Vagina (tissue), 2 donors: ENCODE measurements at regions not wholly inside any gene's neighbourhood (a gene's known extent, or its start where the extent isn't known, plus 50 kb on each side); places are given as distances from the start of the nearest gene placed in this dataset.

Source experiments
- DNase-seq, 2 donors: peaks; one replicate each; pipeline ENCODE4 v3.0.0-alpha.2; 2017; ENCODE audit errors: extremely low spot score in 2 of 2
- H3K27ac ChIP-seq: fragments of 200-600 bp; sonication (generic); one replicate; pipeline ENCODE4 v1.5.1; 2019
- H3K27me3 ChIP-seq: fragments of 200-600 bp; sonication (generic); one replicate; pipeline ENCODE4 v1.5.1; 2019
- H3K36me3 ChIP-seq, 2 donors: fragments of 200-600 bp; sonication (generic); one replicate each; pipeline ENCODE4 v1.5.1; 2017 to 2019
- H3K4me1 ChIP-seq: fragments of 200-600 bp; sonication (generic); one replicate; pipeline ENCODE4 v1.5.1; 2019
- H3K4me3 ChIP-seq, 2 donors: fragments of 200-600 bp; sonication (generic); 1 replicate in 1 of 2; 2 replicates in 1 of 2; pipeline ENCODE4 v1.5.1; 2016 to 2019
- H3K9me3 ChIP-seq: fragments of 200-600 bp; sonication (generic); one replicate; pipeline ENCODE4 v1.5.1; 2019
- CTCF ChIP-seq, 3 experiments: fragments of 450-650 bp in 2 of 3; fragments of 200-600 bp in 1 of 3; sonication (generic) in 1 of 3; IDR thresholded peaks; one replicate each; pipeline ENCODE4 v1.5.1; 2017 to 2019; ENCODE audit warnings: antibody characterized with exemption in 3 of 3, mild to moderate bottlenecking in 2 of 3, moderate library complexity in 2 of 3
- POLR2A ChIP-seq, 2 donors: fragments of 450-650 bp; IDR thresholded peaks; one replicate each; pipeline ENCODE4 v1.6.1; 2017; ENCODE audit warnings: antibody characterized with exemption in 2 of 2, mild to moderate bottlenecking in 2 of 2, moderate library complexity in 2 of 2
- POLR2AphosphoS5 ChIP-seq, 2 donors: sonication (generic); formaldehyde crosslinking; IDR thresholded peaks; one replicate each; pipeline ENCODE4 v1.9.0; 2017; ENCODE audit warnings: antibody characterized with exemption in 2 of 2, mild to moderate bottlenecking in 2 of 2, low read depth in 1 of 2; ENCODE audit not compliant: insufficient read depth in 1 of 2
- intact Hi-C: fragments of 100-400 bp; cut with DNase I; formaldehyde crosslinking; loops from one replicate; pipeline ENCODE4 v1.15.1; 2023

DNA sequence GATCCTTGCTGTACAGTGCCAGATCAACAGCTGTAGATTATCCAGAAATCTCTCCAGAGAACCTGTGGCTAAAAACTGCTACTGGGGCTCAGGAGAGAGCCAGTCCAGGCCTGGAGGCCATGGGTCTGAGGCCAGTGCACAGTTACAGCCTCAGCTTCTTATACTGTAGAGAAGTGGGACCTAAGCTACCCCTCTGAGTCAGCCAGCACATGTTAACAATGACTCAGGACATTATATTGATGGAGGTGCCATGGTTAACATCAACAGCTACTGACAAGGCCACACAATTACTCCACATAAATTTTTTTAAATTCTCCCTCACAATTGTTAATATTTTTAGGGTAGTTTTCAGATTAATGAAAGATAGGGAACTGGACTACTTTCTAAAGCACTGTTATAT is 138.5 kb downstream of the RBM26 start:
- TF ChIP-seq POLR2A (IDR thresholded peaks at IDR 0.05) (no peak), POLR2AphosphoS5 (IDR thresholded peaks at IDR 0.05; ENCODE audit: insufficient read depth in 1 of 2, low read depth in 1 of 2) (no peak), CTCF (IDR thresholded peaks at IDR 0.05) (no peak)
- Histone ChIP-seq H3K27me3 (no peaks in the 10 kb centered on the region), H3K9me3 (no peaks in the 10 kb centered on the region), H3K36me3 (no peaks in the 10 kb centered on the region), H3K4me3 (no peak overlapping the region), H3K4me1 (no peaks in the 10 kb centered on the region), H3K27ac (no peak overlapping the region)
- intact Hi-C loops: no loop called here
- no peak for DNase-seq

- Histone ChIP-seq H3K27me3 (no peaks in the 10 kb centered on the region), H3K27ac (no peak overlapping the region), H3K4me3 (no peak overlapping the region), H3K4me1 (no peaks in the 10 kb centered on the region), H3K36me3 (no peaks in the 10 kb centered on the region), H3K9me3 (no peaks in the 10 kb centered on the region)
- DNase-seq: no peak
- intact Hi-C loops: no loop called here
- no peak for TF ChIP-seq POLR2A (IDR thresholded peaks at IDR 0.05)
- TF ChIP-seq CTCF (IDR thresholded peaks at IDR 0.05): no peak
- no peak for TF ChIP-seq POLR2AphosphoS5 (IDR thresholded peaks at IDR 0.05; ENCODE audit: insufficient read depth in 1 of 2, low read depth in 1 of 2)
Observed at GRCh38 chr13:79258489-79258888, 147.6 kb downstream of the RBM26 start.

DNA sequence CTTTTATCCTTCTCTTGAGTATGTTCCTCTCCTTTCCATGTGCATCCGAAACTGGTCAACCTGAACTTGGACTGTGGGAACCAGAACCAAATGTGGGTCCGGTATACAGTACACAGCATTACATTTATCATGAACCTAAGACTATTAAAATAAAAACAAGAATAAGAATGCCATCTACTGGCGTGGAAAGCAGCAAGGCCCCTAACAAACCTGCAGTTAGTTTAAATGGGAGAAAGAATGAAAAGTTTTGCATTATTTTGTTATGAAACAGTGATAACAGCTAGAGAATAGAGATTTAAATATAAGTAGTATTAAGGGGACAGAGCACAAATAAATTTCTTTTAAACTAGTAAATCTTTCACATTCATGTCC is 159.5 kb downstream of the RBM26 start:
- intact Hi-C loops: no loop called here

DNA sequence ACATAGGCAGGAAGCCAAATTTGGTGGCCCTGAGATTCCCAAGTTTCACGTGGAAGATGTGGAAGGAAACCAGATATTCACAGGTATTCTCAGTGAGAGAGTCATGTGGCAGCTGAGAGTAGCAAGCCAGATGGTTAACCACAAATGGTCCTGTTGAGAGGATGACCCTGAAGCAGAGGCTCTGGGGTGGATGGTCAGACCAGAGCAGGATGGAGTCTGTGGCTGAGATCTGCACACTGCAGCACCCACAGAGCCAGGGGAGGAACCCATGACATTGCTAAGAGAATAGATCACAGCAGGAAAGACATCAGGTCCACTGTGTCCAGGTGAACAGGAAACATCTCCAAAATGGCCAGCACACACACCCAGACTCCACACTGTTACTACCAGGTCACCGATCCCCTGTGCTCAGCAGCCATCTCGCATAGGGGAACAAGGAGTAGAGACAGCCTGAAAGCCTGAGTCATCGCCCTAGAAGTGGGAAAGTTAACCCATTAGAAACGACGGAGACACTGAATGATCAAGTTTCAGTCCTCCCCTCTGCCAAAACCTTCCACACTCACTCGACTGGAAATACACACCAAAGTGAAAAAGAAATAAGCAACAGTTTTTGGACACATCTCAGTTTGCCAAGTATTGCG is 160.0 kb downstream of the RBM26 start:
- H3K4me3 ChIP-seq: no peak overlapping the region
- H3K27me3 ChIP-seq: no peaks in the 10 kb centered on the region
- H3K4me1 ChIP-seq: no peaks in the 10 kb centered on the region
- no peaks in the 10 kb centered on the region for H3K9me3 ChIP-seq
- TF ChIP-seq POLR2AphosphoS5 (IDR thresholded peaks at IDR 0.05; ENCODE audit: insufficient read depth in 1 of 2, low read depth in 1 of 2) (no peak), POLR2A (IDR thresholded peaks at IDR 0.05) (no peak), CTCF (IDR thresholded peaks at IDR 0.05) (no peak)
- DNase-seq: no peak
- intact Hi-C loops: no loop called here
- H3K36me3 ChIP-seq: no peaks in the 10 kb centered on the region
- H3K27ac ChIP-seq: no peak overlapping the region

More for the DNA sequence above, 159.5 kb downstream of the RBM26 start:
- no peaks in the 10 kb centered on the region for H3K36me3 ChIP-seq
- H3K27ac ChIP-seq: no peak overlapping the region
- no peaks in the 10 kb centered on the region for H3K4me1 ChIP-seq
- H3K4me3 ChIP-seq: no peak overlapping the region
- DNase-seq: no peak
- H3K9me3 ChIP-seq: no peaks in the 10 kb centered on the region
- no peak for TF ChIP-seq CTCF (IDR thresholded peaks at IDR 0.05)
- TF ChIP-seq POLR2A (IDR thresholded peaks at IDR 0.05): no peak
- TF ChIP-seq POLR2AphosphoS5 (IDR thresholded peaks at IDR 0.05; ENCODE audit: insufficient read depth in 1 of 2, low read depth in 1 of 2): no peak
- H3K27me3 ChIP-seq: no peaks in the 10 kb centered on the region

GRCh38 chr13:79241697-79242096 is 164.4 kb downstream of the RBM26 start:
- intact Hi-C loops: no loop called here
- H3K27ac ChIP-seq: no peak overlapping the region
- no peaks in the 10 kb centered on the region for H3K4me1 ChIP-seq
- no peaks in the 10 kb centered on the region for H3K9me3 ChIP-seq
- no peaks in the 10 kb centered on the region for H3K27me3 ChIP-seq
- DNase-seq: no peak
- no peak overlapping the region for H3K4me3 ChIP-seq
- no peak for TF ChIP-seq POLR2AphosphoS5 (IDR thresholded peaks at IDR 0.05; ENCODE audit: insufficient read depth in 1 of 2, low read depth in 1 of 2)
- no peak for TF ChIP-seq CTCF (IDR thresholded peaks at IDR 0.05)
- TF ChIP-seq POLR2A (IDR thresholded peaks at IDR 0.05): no peak
- no peaks in the 10 kb centered on the region for H3K36me3 ChIP-seq
